ENCODE measurements at regions not wholly inside any gene's neighbourhood (a gene's known extent, or its start where the extent isn't known, plus 50 kb on each side); places are given as distances from the start of the nearest gene placed in this dataset.

DNA sequence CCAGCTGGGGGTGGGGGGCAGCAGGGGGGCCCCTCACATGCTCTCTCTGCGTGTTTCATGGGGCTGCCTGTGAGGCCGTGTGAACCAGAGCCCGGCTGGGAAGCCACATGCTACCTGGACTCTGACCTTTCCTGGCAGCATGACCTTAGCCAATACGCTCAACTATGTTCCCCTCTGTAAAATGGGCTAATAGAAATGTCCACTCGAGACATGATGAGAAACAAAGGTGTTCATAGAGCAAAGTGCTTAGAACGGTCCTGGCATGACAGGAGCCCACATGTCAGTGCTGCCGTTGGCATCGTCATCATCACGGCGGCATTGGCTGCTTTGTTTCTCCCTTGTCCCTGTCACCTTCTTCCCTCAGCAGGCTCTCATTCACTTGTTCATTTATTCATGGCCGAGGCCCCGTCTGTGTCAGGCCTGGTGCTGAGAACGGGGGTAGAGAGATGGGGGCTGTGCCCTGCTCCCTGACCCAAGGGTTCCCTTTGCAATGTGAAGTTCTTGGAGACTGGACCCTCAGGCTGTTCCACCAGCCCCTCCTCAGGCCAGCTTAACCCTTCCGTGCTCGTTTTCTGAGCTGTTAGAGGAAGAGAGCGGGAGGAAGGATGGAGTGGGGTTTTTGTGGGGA lies 291.4 kb downstream of the SEC14L1 start:
- no peak for DNase-seq

DNA sequence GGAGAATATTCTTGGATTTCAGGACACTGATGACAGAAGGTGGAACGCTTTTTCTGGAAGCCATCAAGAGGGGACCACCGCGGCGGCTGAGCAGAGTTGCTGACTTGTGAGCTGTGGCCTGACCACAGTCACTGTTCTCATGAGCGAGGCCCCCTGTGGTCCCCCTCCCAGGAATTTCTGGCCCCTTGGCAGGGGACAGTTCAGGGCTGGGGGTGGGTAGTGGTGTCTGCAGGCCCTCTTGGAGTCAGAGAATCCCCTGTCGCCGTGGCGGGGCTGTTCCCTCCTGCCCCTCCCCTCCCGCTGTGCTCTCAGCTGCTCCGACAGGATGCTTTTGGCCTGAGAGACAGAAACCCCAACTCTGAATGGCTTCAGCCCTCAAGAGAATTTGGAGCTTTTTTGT lies 292.0 kb downstream of the SEC14L1 start:
- peak; percentile 72 for DNase-seq

DNA sequence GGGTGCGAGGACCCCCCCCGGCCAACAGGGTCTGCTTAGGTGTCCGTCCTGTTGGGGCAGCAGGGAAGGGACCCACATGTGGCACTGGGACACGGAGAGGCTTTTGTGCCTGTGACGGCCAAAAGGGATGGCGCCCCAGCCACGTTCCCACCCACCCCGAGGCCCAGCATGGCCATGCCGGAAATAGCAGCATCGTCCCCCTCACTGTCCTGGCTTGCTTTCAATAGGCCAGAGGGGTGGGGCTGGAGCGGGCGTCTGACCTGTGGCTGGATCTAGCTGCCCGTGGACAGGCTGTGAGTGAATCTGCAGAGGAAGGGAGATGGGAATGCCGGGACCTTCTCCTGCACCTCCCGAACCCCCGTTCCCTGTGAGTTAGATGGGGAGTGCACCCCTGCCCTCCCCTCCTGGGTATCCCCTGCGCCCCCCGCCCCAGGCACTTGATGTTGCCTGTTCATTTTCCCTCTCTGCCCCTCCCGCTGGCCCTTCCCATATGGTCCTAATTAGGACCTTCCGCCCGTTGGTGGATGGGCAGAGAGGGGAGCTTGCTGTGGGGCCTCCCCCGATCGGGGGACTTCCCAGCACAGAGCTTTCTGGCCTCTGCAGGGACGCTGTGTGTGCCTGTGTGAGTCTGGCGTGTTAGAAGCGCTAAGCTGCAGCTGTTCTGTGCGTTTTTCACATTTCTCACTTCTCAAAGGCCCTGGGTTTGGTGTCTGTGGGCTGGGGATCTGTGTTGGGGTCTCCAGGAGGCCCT lies 292.8 kb downstream of the SEC14L1 start:
- peak; percentile 91 for DNase-seq

DNA sequence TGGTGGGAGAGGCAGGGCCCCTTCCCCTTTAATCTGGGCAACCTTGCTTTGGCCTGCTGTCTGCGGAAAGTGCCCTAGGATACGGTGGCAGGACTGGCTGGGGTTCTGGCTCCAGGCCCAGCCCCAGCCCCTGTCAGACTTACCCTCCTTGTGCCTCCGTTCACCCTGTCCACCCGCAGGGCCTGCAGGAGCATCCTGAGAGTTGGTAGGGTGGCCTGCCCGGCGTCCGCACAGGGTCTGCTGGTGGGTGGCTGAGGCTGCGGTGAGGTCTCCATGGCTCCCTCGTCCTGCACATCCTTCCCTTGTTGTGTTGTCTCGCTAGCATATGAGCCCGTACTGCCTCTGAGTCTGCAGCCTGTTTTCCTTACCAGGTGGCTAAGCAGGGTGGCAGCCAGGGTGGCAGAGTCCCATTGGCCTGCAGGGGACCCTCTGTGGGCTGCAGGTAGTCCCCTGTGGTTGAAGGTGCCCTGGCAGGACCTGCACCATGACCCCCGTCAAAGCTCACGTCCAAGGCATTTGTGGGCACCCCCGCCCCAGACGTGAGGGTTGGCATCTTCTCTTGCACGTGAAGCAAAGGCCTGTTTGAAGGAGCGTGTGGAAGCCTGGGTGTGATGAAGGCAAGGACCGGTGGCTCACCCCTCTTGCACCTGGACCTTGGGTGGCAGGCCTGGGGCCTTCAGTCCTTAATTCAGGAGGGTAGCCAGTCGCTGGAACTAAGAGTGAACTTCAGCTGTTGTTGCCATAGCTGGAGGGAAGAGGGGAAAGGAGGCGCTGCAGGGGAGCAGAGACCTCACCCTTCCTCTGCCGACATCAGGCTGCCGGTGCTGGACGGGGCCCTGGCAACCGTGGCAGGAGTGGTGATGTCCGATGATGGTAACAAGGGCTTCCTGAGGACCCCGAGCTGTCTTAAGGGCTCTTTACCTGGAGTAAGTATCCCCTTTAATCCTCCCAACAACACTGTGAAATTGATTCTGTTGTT lies 293.7 kb downstream of the SEC14L1 start:
- no peak for DNase-seq

DNA sequence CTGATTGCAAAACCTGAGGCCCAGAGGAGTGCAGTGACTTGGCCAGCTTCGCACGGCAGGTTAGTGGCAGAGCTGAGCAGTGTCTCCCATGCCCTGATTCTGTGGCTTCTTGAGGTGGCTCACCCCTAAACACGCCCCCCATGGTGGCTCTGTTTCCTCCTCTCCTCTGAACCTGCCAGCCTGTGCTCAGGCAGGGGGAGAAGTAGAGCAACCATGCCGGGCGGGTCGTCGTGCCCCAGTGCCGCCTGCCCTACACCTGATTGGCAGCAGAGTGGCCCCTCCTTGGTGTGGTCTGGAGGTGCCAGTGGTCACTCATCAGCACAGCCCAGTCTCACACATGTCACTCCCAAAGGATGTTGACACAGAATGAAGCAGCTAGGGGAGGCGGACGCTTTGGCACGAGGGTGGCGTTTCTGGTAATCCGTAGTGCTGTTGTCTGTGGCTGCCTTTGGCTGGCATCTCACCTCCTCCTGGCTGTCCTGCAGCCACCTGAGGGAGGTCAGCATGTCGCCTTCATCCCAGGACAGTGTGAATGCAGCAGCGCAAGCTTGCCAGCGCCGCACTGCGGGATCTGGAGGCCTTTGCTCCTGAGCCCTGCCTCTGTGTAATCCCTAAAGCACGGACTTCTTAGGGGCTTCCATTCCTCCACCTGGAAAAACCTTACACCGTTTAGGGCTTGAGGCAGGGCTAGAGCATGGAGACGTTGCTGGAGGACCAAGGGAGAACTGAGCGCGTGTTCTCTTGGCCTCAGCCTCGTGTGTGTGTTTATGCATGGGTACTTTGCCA lies 294.7 kb downstream of the SEC14L1 start:
- DNase-seq: no peak

DNA sequence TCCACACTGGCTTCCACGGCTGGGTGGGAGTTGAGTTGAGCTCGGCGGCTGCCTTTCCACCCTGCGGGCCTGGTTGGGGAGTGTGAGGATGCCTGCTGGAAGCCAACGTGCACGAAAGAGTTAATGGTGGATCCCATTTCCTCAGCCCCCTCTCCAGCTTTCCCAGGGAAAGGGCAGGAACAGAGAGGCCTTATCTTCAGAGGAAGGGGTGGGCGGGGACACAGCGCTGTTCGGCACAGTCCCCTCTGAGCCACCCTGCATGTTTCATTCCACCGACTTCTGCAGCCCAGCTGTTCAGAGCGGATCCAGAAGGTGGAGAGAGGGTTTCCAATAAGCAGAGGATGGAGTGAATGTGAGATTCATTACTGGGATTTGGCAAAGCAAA lies 295.3 kb downstream of the SEC14L1 start:
- peak; percentile 96 for DNase-seq

DNA sequence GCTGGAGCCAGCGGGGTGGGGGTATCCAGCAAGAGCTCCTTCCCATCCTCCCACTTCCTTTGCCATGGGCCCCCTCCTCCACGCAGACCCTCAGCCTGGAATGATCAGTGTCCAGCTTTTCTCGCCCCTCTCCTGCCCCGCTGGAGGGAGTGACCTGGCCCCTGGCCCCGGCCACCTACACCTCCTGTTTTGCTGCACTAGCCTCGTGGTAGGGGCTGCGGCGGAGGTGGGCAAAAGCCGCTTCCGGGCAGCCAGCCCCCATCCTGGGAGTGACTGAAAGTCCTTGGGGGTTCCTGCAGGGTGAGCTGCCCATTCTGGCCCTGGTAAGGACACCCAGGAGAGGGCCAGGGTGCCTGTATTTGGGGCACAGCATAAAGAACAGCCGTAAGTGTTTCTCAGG lies 295.7 kb downstream of the SEC14L1 start:
- DNase-seq: no peak

DNA sequence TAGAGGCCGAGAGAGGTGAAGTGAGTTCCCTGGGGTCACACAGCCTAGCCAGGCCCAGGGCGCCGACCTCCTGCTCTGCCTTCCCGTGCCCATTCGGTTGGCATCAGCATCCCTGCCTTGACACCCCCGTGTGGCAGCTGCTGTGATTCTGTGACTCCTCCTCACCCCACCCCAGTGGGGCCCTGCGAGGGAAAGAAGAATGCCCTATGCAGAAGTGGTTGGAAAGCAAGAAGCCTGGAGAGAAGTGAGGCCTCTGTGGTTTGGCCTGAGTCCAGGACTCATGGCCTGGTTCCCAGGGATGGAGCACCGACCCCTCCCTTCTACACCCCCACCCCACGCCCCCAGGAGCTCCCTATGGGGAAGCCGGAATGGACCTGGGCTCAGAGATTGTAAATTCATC lies 296.2 kb downstream of the SEC14L1 start:
- DNase-seq: peak; percentile 96

DNA sequence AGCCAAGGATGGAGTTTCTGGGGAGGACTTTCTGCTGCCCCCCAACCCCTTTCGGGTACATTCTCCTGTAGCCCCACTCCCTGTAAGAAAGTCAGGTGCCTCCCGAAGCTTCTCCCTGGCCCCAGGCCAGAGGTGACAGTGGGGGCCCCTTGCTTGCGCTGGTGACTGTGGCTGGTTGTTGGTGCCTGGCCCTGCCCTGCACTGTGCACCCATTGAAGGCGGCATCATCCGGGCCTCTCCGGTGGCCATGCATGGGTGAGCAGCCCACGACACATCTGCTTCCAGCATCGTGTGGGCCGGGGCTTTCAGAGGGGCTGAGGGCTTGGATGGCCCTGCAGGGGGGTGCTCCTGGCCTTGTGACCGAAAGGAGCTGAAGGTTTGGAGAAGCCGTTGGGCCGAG lies 297.0 kb downstream of the SEC14L1 start:
- DNase-seq: no peak

DNA sequence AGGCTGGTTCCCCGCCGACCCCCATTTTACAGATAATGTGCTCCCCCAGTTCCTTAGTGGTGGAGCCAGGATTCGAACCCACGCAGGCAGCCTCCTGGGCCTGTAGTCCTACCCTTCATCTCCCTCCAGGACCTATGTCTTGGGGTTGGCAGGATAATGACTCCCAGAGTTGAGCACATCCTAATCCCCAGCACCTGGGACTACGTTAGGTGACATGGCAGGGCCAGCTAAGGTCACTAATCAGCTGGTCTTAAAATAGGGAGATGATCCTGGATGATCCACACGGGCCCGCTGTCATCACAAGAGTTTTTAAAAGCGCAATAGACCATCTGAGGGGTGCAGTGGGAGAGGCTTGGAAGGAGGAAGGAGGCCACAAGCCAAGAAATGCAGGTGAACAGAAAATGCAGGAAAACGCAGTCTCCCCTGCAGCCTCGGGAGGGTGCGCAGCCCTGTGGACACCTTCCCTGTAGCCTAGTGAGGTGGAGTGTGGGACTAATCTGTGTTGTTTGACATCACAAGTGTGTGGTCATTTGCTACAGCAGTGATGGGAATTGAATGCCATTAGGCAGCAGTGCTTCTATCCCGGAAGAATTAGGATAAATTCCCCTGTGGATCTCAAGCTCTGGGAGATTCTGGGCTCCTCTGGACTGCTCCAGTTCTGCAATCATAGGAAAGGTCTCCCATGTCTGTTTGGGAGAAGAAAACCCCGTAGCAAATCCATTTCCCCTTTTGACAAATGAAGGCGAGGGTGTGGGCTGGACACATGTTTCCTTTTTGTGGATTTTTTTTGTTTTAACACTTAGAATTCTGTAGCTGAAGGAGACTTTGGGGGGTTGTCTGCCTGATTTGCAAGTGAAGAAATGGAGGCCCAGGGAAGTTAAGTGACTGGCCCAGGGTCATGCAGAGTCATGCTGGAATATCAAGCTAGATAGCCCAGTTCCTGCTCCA lies 297.7 kb downstream of the SEC14L1 start:
- DNase-seq: no peak

DNA sequence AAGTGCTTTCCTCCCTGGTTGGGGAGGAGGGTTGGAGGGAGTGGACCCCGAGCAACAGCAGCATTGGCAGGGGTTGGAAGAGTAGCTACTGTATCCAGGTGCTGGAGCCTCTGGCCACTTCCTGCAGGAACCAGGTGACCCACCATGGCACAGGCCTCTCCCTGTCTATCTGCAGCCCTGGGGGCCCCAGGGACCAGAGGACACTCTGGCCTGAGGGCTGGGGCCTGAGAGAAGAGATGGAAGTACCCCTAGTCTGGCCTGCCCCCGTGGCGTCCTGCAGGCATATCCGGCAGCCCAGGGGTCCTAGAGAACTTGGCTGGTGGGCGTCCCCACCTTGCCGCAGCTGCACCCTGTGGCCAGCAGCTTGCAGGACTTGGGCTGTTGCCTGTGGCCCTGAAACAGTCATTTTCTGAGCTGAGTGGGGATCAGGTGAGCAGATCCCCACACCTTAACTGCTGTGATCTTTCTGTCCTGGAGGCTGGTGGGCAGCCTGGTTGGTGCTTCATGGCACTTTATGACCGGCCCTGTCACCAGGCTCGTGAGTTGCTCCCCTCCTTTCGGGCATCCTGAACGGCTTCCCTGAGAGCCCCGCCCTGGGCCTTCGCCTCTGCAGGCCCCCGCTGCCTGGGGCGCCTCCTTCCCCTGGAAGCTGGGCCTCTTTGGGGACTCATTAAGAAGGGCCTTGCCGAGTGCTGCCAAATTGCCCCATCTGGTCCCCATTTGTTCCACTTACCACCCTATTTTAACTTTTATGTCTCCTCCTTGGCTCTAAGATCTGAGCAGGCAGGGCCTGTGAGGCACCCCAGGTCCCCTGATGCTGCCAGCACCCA lies 298.6 kb downstream of the SEC14L1 start:
- DNase-seq: peak; percentile 65

DNA sequence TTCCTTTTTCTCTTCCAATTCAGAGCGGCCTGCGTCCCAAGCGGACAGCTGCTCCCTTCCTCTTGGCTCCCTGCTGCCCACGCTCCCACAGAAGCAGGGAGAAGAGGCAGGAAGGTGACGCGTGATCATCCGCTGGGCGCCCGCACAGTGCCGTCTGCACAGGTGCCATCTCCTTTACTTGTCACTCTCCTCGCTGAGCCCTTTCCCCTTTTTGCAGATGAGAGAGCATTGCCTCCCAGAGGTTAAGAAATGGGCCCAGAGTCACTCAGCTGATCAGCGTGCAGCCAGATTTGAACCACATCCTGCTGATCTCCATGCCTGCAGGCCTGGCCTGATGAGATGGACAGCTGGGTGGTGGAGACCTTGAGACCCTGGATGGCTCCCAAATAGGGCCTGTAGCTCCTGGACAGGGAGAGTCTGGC lies 299.8 kb downstream of the SEC14L1 start:
- peak; percentile 81 for DNase-seq

DNA sequence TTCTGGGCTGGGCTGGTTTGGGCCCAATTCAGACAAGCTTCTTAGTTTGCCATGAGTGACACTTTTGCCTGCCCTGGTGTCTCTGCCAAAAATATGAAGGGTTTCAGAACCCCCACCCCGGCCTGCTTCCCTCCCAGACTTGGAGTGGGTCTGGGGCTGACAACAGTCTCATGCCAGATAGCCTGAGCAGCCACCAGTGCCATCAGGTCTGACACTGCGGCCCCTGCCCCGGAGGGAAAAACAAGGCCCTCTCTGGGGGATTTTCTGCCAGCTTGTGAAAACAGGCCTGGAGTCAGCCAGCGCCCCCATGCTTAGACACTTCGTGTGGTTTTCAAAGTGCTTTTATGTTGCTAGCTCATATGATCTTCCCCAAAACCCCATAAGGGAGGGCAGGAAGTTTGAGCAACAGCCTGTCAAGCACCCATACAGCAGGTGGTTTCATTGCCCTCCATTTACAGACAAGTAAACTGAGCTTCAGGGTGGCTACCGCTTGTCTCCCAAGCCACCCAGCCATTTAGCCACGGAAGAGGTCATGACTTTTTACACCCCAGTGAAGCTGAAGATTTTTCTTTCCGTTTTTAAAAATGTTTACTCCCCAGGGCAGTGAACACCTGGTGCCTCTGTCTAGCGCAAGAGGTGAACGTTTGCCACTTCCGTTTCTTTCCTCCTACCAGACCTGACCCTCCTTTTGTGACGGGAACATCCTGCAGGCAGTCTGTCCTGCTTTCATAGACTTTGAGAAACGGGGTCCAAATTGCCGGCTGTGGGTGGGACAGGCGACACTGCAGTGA lies 300.6 kb downstream of the SEC14L1 start:
- DNase-seq: no peak

DNA sequence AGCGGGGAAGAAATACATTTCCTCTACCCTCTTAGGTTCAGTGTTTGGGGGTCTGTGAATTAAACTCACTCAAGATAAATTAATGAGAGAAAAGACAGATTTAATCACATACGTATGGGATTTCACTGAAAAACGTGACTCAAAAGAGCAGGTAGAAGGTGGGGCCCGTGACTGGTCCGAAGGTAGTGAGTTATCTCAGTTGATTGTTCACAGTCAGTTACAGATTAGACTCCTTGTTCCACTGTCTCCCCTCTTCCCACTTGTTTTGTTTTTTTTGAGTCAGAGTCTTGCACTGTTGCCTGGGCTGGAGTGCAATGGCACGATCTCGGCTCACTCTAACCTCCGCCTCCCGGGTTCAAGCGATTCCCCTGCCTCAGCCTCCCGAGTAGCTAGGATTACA lies 301.2 kb downstream of the SEC14L1 start:
- DNase-seq: no peak

DNA sequence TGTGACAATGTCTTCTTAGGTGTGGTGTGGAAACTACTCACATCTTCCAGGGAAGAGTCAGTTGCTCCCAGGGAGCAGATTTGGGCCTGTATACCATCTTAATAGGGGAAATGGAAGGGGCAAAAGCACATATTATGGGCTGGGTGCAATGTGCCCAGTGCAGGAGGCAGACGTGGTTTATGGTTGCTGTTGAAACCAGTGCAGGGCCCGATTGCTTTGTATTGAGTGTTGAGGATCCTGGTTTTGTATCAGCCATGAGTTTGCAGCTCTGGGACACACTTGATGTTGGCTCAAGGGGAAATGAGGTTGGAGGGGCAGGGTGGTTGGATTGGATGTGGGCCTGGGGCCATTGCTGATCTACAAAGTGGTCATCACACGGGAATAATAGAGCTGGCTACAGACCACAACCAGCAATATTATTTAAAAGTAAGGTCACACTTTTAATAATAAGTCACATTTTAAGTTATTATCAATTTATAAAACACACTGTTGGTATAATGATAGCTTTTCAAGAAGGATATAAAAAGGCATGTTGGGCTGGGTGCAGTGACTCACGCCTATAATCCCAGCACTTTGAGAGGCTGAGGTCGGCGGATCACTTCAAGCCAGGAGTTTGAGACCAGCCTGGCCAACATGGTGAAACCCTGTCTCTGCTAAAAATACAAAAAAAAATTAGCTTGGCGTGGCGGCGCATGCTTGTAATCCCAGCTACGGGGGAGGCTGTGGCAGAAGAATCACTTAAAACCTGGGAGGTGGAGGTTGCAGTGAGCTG lies 302.4 kb downstream of the SEC14L1 start:
- no peak for DNase-seq

DNA sequence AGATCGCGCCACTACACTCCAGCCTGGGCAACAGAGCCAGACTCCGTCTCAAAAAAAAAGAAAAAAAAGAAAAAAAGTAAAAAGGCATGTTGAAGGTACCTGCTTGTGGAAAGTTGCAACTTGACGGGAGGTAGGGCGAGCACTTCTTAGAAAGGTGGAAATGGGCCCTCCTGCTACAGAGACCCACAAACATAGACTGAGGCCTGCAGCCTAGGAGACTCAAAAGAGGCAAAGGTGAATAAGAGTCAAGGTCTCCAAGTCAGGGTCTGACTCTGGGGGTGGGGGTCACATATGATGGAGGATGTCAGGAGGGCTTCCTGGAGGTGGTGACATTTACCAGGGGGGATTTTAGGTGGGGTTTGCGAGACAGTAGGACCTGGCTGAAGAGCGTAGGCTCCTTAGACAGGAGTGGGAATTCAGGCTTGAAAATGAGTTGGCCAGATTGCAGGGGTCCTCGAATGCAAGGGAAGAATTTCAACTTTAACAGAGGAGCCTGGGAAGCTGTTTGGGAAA lies 303.0 kb downstream of the SEC14L1 start:
- no peak for DNase-seq

DNA sequence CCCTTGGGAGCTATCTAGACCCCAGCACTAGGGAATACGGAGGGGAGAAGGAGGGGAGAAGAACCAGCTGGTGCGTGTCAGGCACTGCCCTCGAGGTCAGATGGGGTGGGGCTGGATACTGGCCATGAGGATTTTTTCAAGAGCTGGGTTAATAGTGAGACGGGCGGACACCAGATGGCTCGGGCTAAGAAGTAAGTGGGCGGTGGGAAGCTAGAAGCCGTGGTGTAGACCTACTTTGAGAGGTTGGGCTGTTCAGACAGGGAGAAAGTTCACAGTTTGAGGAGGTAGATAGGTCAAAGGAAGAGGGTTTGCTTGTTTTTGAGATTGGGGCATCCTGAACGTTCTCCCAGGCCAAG lies 303.8 kb downstream of the SEC14L1 start:
- DNase-seq: peak; percentile 70
